ENCODE measurements at regions not wholly inside any gene's neighbourhood (a gene's known extent, or its start where the extent isn't known, plus 50 kb on each side); places are given as distances from the start of the nearest gene placed in this dataset.

DNA sequence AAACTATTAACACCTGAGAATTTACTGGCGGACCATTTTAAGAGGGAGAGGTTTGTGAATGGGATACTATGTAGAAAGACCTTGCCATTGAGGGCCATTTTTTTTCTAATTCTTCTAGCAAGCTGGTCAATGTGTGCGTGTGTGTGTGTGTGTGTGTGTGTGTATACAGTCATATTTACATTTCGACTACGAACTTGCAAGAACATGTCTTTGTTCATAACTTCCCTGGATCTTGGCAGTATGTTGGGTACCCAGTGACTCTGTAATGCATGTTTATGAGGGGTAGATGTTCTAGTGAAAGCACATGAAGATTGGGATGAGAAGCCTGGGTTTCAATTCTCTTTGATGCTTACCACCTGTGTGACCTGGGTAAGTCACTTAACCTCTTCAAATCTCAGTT, 133.6 kb downstream of the UBE2E3 start:
- Histone ChIP-seq H3K9me3 (ENCODE audit: low read depth) (no peaks in the 10 kb centered on the region), H3K27me3 (no peaks in the 10 kb centered on the region), H3K79me2 (no peaks in the 10 kb centered on the region), H3K9me2 (replicated peaks; ENCODE audit: insufficient read depth) (no peaks in the 10 kb centered on the region), H3K4me1 (ENCODE audit: insufficient read depth) (no peaks in the 10 kb centered on the region), H3K4me2 (no peak overlapping the region), H2AFZ (no peak overlapping the region), H3K27ac (no peak overlapping the region), H4K20me1 (ENCODE audit: insufficient read depth, poor library complexity, severe bottlenecking) (no peaks in the 10 kb centered on the region), H3K36me3 (replicated peaks; ENCODE audit: insufficient read depth, low read depth) (no peaks in the 10 kb centered on the region), H3K4me3 (no peak overlapping the region)
- 97% methylated on average over 4 of the region's 4 CpGs for WGBS (ENCODE audit: low lambda C conversion rate, missing lambda C conversion rate)
- TF ChIP-seq, protein P1, sequence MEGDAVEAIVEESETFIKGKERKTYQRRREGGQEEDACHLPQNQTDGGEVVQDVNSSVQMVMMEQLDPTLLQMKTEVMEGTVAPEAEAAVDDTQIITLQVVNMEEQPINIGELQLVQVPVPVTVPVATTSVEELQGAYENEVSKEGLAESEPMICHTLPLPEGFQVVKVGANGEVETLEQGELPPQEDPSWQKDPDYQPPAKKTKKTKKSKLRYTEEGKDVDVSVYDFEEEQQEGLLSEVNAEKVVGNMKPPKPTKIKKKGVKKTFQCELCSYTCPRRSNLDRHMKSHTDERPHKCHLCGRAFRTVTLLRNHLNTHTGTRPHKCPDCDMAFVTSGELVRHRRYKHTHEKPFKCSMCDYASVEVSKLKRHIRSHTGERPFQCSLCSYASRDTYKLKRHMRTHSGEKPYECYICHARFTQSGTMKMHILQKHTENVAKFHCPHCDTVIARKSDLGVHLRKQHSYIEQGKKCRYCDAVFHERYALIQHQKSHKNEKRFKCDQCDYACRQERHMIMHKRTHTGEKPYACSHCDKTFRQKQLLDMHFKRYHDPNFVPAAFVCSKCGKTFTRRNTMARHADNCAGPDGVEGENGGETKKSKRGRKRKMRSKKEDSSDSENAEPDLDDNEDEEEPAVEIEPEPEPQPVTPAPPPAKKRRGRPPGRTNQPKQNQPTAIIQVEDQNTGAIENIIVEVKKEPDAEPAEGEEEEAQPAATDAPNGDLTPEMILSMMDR (IDR thresholded peaks at IDR 0.05; ENCODE audit: poor library complexity), result no peak
- no peak for TF ChIP-seq EZH2 (IDR thresholded peaks at IDR 0.05; ENCODE audit: borderline replicate concordance)
- no peak for TF ChIP-seq EZH2phosphoT487 (IDR thresholded peaks at IDR 0.05; ENCODE audit: low read depth, severe bottlenecking, unreplicated experiment)
- DNase-seq (ENCODE audit: low spot score), result no peak

DNA sequence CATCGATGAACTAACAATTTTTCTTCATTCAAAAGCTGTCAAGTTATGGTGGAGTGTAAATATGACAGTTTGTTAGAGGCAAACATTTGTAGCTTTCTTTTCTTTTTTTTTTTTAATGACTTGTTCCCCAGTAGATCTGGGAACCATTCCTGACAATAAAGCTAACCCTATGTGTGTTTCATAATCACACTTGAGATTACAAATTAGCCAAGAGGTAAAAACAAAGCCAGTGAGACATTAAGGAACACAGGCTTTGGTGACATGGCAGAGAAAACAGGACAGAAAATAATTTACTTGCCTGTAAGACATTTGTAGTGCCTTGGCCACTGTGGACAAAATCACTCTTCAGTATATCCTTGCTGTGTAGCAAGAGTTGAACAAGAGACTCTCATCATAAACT, 135.9 kb downstream of the UBE2E3 start:
- no peak overlapping the region for H3K4me2 ChIP-seq
- H2AFZ ChIP-seq, result no peak overlapping the region
- no peak for TF ChIP-seq EZH2 (IDR thresholded peaks at IDR 0.05; ENCODE audit: borderline replicate concordance)
- TF ChIP-seq, protein P1 (IDR thresholded peaks at IDR 0.05; ENCODE audit: poor library complexity), result no peak
- TF ChIP-seq EZH2phosphoT487 (IDR thresholded peaks at IDR 0.05; ENCODE audit: low read depth, severe bottlenecking, unreplicated experiment), result no peak
- no peak for DNase-seq (ENCODE audit: low spot score)
- no peaks in the 10 kb centered on the region for H3K36me3 ChIP-seq (replicated peaks; ENCODE audit: insufficient read depth, low read depth)
- no peaks in the 10 kb centered on the region for H3K27me3 ChIP-seq
- H3K4me1 ChIP-seq (ENCODE audit: insufficient read depth), result no peaks in the 10 kb centered on the region
- H3K9me3 ChIP-seq (ENCODE audit: low read depth), result no peaks in the 10 kb centered on the region
- H3K4me3 ChIP-seq, result no peak overlapping the region
- 88% methylated on average over 1 of the region's 1 CpG for WGBS (ENCODE audit: low lambda C conversion rate, missing lambda C conversion rate)
- H3K27ac ChIP-seq, result no peak overlapping the region
- H3K9me2 ChIP-seq (replicated peaks; ENCODE audit: insufficient read depth), result no peaks in the 10 kb centered on the region
- no peaks in the 10 kb centered on the region for H4K20me1 ChIP-seq (ENCODE audit: insufficient read depth, poor library complexity, severe bottlenecking)
- H3K79me2 ChIP-seq, result no peaks in the 10 kb centered on the region

DNA sequence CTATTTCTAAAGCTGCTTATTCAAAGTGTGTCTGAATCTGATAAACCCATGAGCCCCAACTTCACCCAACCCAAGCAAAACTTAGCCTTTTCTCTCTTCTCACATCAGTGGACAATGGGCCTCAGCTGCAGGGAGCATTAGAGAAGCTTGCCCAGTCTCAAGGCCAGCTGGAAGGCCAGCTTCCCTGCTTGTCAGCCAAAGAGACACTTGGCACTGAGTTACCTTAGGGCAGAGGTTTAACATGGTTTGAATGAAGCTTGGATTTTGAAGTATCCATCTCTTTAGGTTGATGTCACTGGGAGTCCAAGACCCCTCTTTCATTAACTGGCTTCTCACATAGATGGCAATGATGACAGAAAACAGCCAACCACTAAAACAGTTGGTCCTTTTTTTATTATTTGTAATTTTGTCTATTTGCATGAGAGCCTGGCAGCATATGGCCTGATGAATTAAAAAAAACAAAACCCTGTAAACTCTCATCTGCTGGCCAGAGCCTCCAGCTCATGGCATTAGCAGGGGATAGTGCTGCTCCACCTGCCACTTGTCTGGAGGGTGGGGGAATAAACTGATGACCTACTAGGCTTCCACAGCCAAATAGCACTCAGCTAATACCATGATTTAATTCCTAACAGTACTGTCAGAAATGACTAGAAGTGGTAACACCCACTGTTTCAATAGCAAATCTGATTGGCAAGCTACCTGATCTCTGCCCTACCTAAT, 137.0 kb downstream of the UBE2E3 start:
- H3K27me3 ChIP-seq, result no peaks in the 10 kb centered on the region
- H3K9me3 ChIP-seq (ENCODE audit: low read depth), result no peaks in the 10 kb centered on the region
- H3K79me2 ChIP-seq, result no peaks in the 10 kb centered on the region
- no peak overlapping the region for H3K4me2 ChIP-seq
- H3K4me1 ChIP-seq (ENCODE audit: insufficient read depth), result no peaks in the 10 kb centered on the region
- no peaks in the 10 kb centered on the region for H3K9me2 ChIP-seq (replicated peaks; ENCODE audit: insufficient read depth)
- TF ChIP-seq EZH2 (IDR thresholded peaks at IDR 0.05; ENCODE audit: borderline replicate concordance), result no peak
- no peak for TF ChIP-seq EZH2phosphoT487 (IDR thresholded peaks at IDR 0.05; ENCODE audit: low read depth, severe bottlenecking, unreplicated experiment)
- TF ChIP-seq, protein P1 (IDR thresholded peaks at IDR 0.05; ENCODE audit: poor library complexity), result no peak
- H2AFZ ChIP-seq, result no peak overlapping the region
- H4K20me1 ChIP-seq (ENCODE audit: insufficient read depth, poor library complexity, severe bottlenecking), result no peaks in the 10 kb centered on the region
- H3K4me3 ChIP-seq, result no peak overlapping the region
- no peak for DNase-seq (ENCODE audit: low spot score)
- no peaks in the 10 kb centered on the region for H3K36me3 ChIP-seq (replicated peaks; ENCODE audit: insufficient read depth, low read depth)
- no peak overlapping the region for H3K27ac ChIP-seq

All from hepatocyte (in vitro differentiated cells).